Activated naive CD8-positive, alpha-beta T cell treated with anti-CD3 and anti-CD28 coated beads, Interleukin-2, amount 50 U/mL, for 24 hours (primary cell): ENCODE measurements at regions not wholly inside any gene's neighbourhood (a gene's known extent, or its start where the extent isn't known, plus 50 kb on each side); places are given as distances from the start of the nearest gene placed in this dataset.

ENCODE experiments used
- ATAC-seq: fragments of 150-1000 bp; cut with Tn5 transposase; one replicate; pipeline ENCODE4 v1.10.0; 2021
- DNase-seq: peaks from one replicate; pipeline ENCODE4 v3.0.0; 2021
- H3K27ac Mint-ChIP-seq: one replicate; pipeline ENCODE4 v1.8.0; 2021; ENCODE audit warnings: mild to moderate bottlenecking, mixed read lengths
- H3K27me3 Mint-ChIP-seq: one replicate; pipeline ENCODE4 v1.8.0; 2021; ENCODE audit warnings: mixed read lengths
- H3K36me3 Mint-ChIP-seq: one replicate; pipeline ENCODE4 v1.8.0; 2021; ENCODE audit warnings: low read depth, mixed read lengths
- H3K4me1 Mint-ChIP-seq: one replicate; pipeline ENCODE4 v1.8.0; 2021; ENCODE audit warnings: mixed read lengths
- H3K4me3 Mint-ChIP-seq: one replicate; pipeline ENCODE4 v1.8.0; 2021; ENCODE audit warnings: mild to moderate bottlenecking, moderate library complexity, mixed read lengths
- H3K9me3 Mint-ChIP-seq: one replicate; pipeline ENCODE4 v1.8.0; 2021; ENCODE audit warnings: mixed read lengths

DNA sequence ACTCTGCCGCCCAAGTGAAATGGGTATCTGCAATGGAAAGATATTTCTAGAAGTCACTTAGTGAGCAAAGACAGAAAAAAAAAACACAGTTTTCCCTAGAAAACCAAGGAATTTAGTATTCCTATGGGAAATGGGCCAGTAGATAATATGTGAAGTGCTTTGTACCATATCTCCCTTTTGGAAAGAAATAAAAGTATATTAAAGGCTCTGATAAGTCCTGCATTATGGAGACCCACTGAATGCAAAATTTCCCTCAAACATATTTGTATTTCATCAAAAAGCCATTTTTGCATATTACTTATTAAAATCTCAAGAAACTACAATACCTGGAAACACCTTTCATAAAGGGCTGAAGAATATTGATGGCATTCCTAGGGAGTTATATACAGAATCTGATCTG lies 51.6 kb upstream of the DYNLRB2 start:
- DNase-seq (no peak), ATAC-seq (no peak)
- Mint-ChIP-seq H3K36me3 (no peaks in the 10 kb centered on the region), H3K27me3 (peaks cover 10% of the 10 kb centered on the region), H3K27ac (no peak overlapping the region), H3K4me1 (no peaks in the 10 kb centered on the region), H3K4me3 (no peak overlapping the region), H3K9me3 (no peaks in the 10 kb centered on the region)

DNA sequence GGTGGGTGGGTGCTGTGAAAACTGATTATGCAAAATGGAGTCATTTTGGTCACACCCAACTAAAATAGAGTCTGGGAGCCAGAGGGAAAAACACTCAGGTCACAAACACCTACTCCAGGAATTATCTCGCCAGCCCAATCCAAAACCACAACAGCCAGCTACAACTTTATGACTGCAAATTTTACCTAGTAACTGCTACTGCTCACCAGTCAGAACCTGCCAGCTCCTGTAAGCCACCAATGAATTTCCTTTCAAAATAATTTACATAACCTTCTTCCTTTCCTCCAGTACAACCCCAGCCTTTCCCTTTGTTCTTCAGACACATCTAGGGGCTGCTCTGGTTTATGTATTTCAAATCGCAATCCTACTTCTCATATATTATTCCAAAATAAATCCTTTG lies 52.6 kb upstream of the DYNLRB2 start:
- DNase-seq: no peak
- ATAC-seq: no peak
- no peaks in the 10 kb centered on the region for H3K36me3 Mint-ChIP-seq
- no peaks in the 10 kb centered on the region for H3K9me3 Mint-ChIP-seq
- H3K4me1 Mint-ChIP-seq: peaks cover 4% of the 10 kb centered on the region
- no peak overlapping the region for H3K4me3 Mint-ChIP-seq
- H3K27me3 Mint-ChIP-seq: peaks cover 11% of the 10 kb centered on the region
- no peak overlapping the region for H3K27ac Mint-ChIP-seq

DNA sequence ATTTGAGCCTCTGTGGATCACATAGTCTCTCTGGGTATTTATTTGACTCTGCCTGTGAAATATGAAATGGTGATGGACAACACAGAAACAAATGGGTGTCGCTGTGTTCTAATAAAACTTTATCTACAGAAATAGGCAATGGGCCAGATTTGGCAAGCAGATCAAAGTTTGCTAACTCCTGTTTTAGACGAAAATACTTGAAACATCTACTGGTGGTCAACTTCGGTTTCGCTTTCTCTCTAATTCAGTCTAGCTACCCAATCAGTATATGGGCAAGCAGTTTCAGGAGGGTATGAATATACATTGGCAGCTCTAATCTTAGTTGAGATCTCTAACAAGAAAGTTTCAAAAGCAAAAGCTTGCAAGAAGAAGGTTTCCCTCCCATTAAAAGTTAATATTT lies 60.1 kb upstream of the DYNLRB2 start:
- ATAC-seq (no peak), DNase-seq (no peak)
- no peaks in the 10 kb centered on the region for H3K9me3 Mint-ChIP-seq
- peaks cover 4% of the 10 kb centered on the region for H3K4me1 Mint-ChIP-seq
- H3K36me3 Mint-ChIP-seq: no peaks in the 10 kb centered on the region
- H3K4me3 Mint-ChIP-seq: no peak overlapping the region
- peaks cover 17% of the 10 kb centered on the region for H3K27me3 Mint-ChIP-seq
- H3K27ac Mint-ChIP-seq: no peak overlapping the region

DNA sequence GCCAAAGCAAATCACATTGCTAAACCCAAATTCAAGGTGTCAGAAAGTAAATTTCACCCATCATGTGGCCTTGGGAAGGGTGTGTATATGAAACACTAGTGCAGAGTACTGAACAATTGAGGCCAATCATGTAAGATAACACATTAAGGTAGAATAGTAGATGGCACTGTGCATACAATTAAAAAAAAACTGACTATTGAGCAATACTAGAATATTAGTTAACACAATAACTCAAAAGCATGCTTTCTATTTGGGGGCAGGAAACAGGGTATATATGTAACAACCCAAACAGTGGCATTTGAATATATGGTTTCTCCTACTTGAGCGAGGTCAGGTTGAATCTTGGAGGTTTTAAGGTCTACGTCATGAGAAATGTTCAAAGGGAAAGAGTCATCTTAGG lies 63.0 kb upstream of the DYNLRB2 start:
- Mint-ChIP-seq H3K9me3 (no peaks in the 10 kb centered on the region), H3K4me1 (no peaks in the 10 kb centered on the region), H3K27me3 (peaks cover 6% of the 10 kb centered on the region), H3K27ac (no peak overlapping the region), H3K4me3 (no peak overlapping the region), H3K36me3 (no peaks in the 10 kb centered on the region)
- ATAC-seq: no peak
- no peak for DNase-seq

DNA sequence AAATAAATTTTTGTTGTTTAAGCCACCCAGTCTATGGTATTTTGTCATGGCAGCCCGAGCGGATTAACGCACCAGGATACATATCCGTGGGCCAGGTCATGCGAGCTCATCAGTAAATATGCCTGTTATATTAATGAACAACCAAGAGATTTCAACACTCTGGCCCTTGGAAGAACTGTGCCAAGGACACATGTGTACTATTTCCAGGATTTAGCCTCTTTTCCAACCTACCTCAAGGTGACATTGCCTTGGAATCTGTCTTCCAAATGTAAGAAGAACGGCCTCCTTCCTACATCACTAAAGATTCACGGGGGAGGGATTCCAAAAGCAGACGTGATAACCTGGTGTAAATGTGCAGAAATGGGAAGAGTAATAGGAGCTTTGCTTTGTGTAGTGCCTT lies 72.8 kb upstream of the DYNLRB2 start:
- no peak overlapping the region for H3K27ac Mint-ChIP-seq
- ATAC-seq (no peak), DNase-seq (no peak)
- H3K9me3 Mint-ChIP-seq: no peaks in the 10 kb centered on the region
- H3K4me3 Mint-ChIP-seq: no peak overlapping the region
- H3K36me3 Mint-ChIP-seq: no peaks in the 10 kb centered on the region
- H3K27me3 Mint-ChIP-seq: peaks cover 8% of the 10 kb centered on the region
- H3K4me1 Mint-ChIP-seq: no peaks in the 10 kb centered on the region

DNA sequence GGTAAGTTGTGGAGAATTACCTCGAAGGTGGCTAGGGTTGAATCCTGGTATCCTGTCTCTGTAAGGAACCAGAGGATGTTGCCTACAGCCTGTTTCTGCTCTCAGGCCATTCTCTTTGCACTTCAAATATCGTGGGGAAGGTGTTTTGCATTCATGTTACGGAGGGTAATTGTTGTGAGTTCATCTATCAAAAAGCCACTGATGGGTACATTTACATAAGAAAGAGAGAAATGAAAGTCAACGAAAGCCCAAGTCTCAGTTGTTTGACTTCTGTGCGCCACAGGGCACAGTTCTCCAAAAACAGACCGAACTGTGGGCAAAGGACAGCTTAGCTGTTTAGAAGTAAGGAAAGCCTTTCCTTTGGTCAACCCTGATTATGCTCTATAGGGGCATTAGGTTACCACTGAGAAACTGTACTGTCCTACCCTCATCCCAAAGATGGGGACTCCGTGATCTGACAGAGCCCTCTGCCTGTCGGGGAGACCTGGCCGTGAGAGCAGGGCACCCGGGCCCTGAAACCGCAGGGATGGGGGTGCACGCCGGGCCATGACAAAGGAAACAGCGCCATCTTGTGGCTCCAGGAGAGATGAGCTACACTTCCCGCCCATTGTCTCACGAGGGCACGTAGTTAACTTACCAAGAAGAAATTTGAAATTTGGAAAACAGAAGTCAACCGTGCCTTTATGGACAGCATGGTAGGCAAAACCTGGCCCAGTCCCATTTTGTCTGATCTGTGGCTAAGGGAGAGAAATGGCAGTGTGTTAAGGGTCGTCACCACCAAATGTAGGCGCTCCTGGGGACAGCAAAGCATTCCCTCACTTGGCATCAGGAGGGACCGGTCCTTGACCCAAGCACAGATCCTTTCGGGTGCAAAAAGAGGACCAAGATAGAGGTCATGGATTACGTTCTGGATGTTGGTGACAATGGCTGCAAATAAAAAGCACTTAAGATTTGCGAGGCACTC lies 74.5 kb upstream of the DYNLRB2 start:
- Mint-ChIP-seq H3K4me3 (no peak overlapping the region), H3K4me1 (no peaks in the 10 kb centered on the region), H3K9me3 (no peaks in the 10 kb centered on the region), H3K27ac (no peak overlapping the region), H3K36me3 (no peaks in the 10 kb centered on the region), H3K27me3 (peaks cover 6% of the 10 kb centered on the region)
- DNase-seq (peak; percentile 66), ATAC-seq (peak; percentile 79)

DNA sequence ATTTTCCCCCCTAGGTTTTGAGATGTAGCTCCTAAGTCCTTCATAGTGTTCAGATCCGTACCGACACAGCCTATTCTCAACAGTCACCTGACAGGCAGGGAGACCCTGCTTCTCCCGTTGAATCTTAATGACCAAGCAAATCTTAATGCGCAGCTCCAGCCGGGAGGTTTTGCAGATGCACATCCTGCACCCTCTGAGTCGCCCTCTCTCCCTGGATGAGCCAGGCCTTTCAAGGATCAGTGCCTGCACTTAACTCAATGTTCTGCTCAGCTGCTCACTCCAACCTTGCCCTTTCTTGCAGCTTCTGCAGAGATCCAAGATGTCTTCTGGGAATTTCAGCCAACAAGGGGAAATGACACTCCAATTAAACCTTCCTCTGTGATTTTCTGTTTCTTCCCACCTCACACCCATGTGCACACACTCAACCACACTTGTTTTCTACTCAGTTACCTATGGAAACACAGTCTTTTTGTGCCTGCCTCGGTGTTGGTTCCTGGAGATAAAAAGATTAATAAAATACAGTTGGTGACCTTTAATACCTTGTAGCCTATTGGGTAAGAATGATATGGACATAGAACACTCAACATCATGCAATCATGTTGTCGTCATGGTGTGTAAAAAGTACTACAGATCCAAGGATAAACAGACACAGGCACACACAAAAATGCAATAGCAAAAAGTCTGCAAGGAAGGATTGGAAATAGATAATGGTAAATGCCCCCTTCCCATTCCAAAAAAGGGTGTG lies 76.9 kb upstream of the DYNLRB2 start:
- H3K36me3 Mint-ChIP-seq: no peaks in the 10 kb centered on the region
- H3K27me3 Mint-ChIP-seq: no peaks in the 10 kb centered on the region
- ATAC-seq: no peak
- no peaks in the 10 kb centered on the region for H3K9me3 Mint-ChIP-seq
- H3K27ac Mint-ChIP-seq: no peak overlapping the region
- no peak overlapping the region for H3K4me3 Mint-ChIP-seq
- no peak for DNase-seq
- H3K4me1 Mint-ChIP-seq: no peaks in the 10 kb centered on the region

DNA sequence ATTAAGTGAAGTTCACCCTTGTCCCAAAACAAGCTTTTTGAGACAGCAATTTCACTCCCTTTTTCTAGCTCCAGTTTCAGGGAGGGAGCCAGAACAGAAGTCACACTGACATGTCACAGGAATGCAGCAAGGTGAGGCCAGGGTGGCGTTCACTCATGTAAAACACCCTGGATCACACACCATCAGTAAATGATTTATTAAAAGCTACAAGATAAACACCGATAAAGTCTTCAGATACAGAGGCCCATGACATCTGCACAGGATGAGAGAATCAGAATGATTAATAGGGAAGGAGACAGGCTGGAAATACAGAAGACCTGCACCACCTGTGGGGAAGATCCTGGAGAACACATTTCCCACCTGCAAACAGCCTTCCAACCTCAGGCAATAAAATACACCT lies 77.5 kb upstream of the DYNLRB2 start:
- DNase-seq (no peak), ATAC-seq (no peak)
- Mint-ChIP-seq H3K4me3 (no peak overlapping the region), H3K36me3 (no peaks in the 10 kb centered on the region), H3K9me3 (no peaks in the 10 kb centered on the region), H3K4me1 (no peaks in the 10 kb centered on the region), H3K27ac (no peak overlapping the region), H3K27me3 (peaks cover 3% of the 10 kb centered on the region)

DNA sequence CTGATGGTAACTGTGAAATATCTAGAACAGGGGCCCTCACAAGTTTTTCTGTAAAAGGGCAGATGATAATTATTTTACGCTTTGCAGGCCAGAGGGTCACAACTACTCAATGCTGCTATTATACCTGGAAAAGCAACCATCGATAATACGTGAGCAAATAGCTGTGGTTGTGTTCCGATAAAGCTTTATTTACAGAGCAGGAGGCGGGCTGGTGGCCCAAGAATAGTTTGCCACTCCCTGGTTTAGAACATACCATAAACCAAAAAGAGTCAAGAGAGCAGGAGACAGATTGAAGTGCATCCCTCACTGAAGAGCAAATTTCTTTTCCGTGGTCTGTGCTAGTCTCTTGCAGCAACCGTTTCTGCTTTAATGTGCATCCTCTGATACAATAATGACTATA lies 77.9 kb upstream of the DYNLRB2 start:
- H3K36me3 Mint-ChIP-seq: no peaks in the 10 kb centered on the region
- no peak overlapping the region for H3K27ac Mint-ChIP-seq
- ATAC-seq (no peak), DNase-seq (no peak)
- no peaks in the 10 kb centered on the region for H3K9me3 Mint-ChIP-seq
- H3K4me3 Mint-ChIP-seq: no peak overlapping the region
- H3K27me3 Mint-ChIP-seq: peaks cover 3% of the 10 kb centered on the region
- H3K4me1 Mint-ChIP-seq: no peaks in the 10 kb centered on the region

DNA sequence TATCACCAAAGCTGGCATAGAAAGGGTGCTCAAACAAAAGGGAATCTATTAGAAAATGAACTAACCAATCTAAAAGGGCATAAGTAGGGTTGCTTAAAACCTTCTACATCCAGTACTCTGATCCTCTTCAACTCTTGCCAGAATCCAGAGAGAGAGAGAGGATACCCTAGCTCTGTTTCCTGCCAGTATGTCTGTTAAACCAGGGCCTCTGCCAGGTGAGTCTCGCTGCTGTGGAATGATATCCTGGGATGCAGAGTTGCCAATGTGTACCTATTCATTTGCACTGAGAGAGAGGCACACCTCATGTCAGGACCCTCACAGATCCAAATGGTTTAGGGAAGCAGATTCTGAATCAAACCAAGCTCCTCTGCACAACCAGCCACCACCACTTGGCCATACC lies 79.8 kb upstream of the DYNLRB2 start:
- H3K9me3 Mint-ChIP-seq: no peaks in the 10 kb centered on the region
- no peaks in the 10 kb centered on the region for H3K36me3 Mint-ChIP-seq
- H3K27me3 Mint-ChIP-seq: peaks cover 8% of the 10 kb centered on the region
- ATAC-seq: no peak
- no peak overlapping the region for H3K27ac Mint-ChIP-seq
- H3K4me3 Mint-ChIP-seq: no peak overlapping the region
- no peaks in the 10 kb centered on the region for H3K4me1 Mint-ChIP-seq
- DNase-seq: no peak

DNA sequence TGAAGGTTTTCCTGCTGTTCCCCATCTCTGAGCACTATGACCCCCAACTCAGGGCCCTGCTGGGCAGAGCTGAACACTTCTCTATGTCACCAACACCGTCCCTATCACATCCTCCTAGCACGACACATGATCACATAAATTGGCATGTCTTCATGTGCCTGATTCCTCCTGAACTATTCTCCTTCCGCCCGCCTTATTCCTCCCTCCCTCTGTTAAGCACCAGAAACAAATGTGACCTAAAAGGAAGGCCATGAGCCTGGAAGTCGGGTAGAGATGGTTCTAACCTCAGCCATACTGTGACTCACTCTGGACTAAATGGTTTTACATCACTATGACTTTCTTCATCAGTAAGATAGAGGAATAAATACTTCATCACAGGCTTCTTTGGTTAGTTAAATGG lies 80.8 kb upstream of the DYNLRB2 start:
- H3K27ac Mint-ChIP-seq: no peak overlapping the region
- no peaks in the 10 kb centered on the region for H3K36me3 Mint-ChIP-seq
- DNase-seq: no peak
- peaks cover 8% of the 10 kb centered on the region for H3K27me3 Mint-ChIP-seq
- no peaks in the 10 kb centered on the region for H3K4me1 Mint-ChIP-seq
- H3K9me3 Mint-ChIP-seq: no peaks in the 10 kb centered on the region
- H3K4me3 Mint-ChIP-seq: no peak overlapping the region
- ATAC-seq: no peak

DNA sequence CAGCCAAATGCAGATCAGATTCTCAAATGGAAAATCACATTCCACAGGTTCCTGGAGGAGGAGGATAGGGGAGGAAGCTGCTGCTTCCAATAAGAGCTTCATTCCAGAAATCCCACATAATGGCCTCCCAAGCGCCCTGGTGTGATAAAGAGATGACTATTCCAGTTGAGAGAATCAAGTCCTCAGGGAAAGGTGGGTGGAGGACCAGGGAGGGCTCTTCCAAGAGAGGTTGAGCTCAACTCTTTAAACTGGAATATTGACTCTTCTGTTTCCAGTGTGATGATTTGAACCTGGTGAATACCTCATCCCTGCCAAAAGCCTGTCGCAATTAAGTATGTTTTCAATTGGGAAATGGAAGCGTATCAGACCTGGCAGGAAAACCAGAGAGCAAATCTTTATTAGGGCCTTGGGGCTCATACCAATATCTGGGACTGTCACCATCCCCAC lies 81.4 kb upstream of the DYNLRB2 start:
- H3K27ac Mint-ChIP-seq: no peak overlapping the region
- peaks cover 8% of the 10 kb centered on the region for H3K27me3 Mint-ChIP-seq

DNA sequence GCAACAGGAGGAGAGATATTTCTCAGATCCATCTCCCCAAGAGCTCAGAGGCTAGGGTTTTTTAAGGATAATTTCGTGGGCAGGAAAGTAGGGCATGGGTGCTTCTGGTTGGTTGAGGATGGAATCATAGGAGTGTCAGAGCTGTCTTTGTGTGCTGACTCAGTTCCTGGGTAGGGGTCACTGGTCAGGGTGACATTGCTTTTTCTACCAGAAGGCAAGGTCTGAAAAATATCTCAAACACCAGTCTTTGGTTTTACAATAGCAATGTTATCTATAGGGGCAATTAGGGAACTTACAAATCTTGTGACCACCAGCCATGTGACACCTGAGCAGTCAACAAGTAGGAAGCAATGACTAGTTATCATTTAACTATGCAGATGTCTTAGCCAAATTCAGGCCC lies 82.9 kb upstream of the DYNLRB2 start:
- no peak overlapping the region for H3K4me3 Mint-ChIP-seq
- no peak overlapping the region for H3K27ac Mint-ChIP-seq

More for the DNA sequence above, 81.4 kb upstream of the DYNLRB2 start:
- Mint-ChIP-seq H3K4me3 (no peak overlapping the region), H3K9me3 (no peaks in the 10 kb centered on the region), H3K36me3 (no peaks in the 10 kb centered on the region), H3K4me1 (no peaks in the 10 kb centered on the region)
- DNase-seq (no peak), ATAC-seq (no peak)

DNA sequence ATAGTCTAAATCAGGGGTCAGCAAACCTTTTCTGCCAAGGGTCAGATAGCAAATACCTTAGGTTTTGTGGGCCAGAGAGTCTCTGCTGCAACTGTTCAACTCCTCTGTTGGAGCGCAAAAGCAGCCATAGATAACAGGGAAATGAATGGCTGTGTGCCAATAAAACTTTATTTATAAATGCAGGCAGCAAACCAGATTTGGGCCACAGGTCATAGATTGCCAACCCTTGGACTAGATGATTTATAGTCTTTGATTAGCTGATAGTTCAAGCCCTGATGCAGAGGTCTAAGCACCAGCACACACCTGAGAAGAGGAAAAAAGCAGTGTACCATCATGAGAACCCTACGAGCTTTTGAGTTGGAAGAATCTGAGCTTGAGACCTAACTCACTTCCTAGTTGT lies 86.0 kb upstream of the DYNLRB2 start:
- Mint-ChIP-seq H3K9me3 (no peaks in the 10 kb centered on the region), H3K36me3 (no peaks in the 10 kb centered on the region), H3K4me1 (no peaks in the 10 kb centered on the region), H3K4me3 (no peak overlapping the region), H3K27ac (no peak overlapping the region), H3K27me3 (peaks cover 15% of the 10 kb centered on the region)
- DNase-seq (no peak), ATAC-seq (no peak)

More for the DNA sequence above, 82.9 kb upstream of the DYNLRB2 start:
- no peak for DNase-seq
- H3K27me3 Mint-ChIP-seq: peaks cover 8% of the 10 kb centered on the region
- ATAC-seq: no peak
- no peaks in the 10 kb centered on the region for H3K36me3 Mint-ChIP-seq
- no peaks in the 10 kb centered on the region for H3K9me3 Mint-ChIP-seq
- H3K4me1 Mint-ChIP-seq: no peaks in the 10 kb centered on the region

DNA sequence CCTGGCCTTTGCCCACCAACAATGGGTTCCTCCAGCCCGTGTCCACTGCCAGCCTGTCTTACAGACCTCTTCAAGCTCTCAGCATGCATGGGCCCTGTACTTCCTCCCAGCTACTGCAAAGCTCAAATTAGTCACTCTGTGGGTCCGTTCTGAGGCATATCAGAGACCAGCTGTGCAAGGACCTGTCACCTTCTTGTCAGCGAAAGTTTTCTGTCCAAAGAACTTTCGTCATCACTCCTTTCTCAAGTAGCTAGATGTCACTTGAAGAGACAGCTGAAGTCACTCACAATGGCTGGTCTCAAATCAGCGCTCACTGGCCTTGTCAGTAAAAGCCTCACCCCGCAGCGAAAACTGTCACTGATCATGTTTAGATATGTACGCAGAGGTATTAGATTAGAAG lies 91.4 kb upstream of the DYNLRB2 start:
- Mint-ChIP-seq H3K4me3 (no peak overlapping the region), H3K9me3 (no peaks in the 10 kb centered on the region), H3K36me3 (no peaks in the 10 kb centered on the region), H3K4me1 (no peaks in the 10 kb centered on the region), H3K27ac (no peak overlapping the region), H3K27me3 (peaks cover 12% of the 10 kb centered on the region)
- no peak for ATAC-seq
- DNase-seq: no peak
